ENCODE measurements at regions not wholly inside any gene's neighbourhood (a gene's known extent, or its start where the extent isn't known, plus 50 kb on each side); places are given as distances from the start of the nearest gene placed in this dataset.

- Histone ChIP-seq H3K4me3 (ENCODE audit: low read length) (no peak overlapping the region), H3K27me3 (ENCODE audit: control insufficient read depth, insufficient read depth, low read length) (no peaks in the 10 kb centered on the region), H3K4me1 (ENCODE audit: control insufficient read depth, low read depth, low read length) (no peaks in the 10 kb centered on the region), H3K36me3 (ENCODE audit: control insufficient read depth, low read depth, low read length) (no peaks in the 10 kb centered on the region), H3K27ac (ENCODE audit: low read length) (no peak overlapping the region), H3K9me3 (ENCODE audit: control insufficient read depth, low read depth, low read length) (no peaks in the 10 kb centered on the region), H3K9ac (ENCODE audit: low read length) (no peak overlapping the region)
These were observed 729.8 kb downstream of the FAM181B start for GRCh38 chr11:82003671-82004515.

GRCh38 chr11:82003024-82003423, 730.6 kb downstream of the FAM181B start:
- Histone ChIP-seq H3K27me3 (ENCODE audit: control insufficient read depth, insufficient read depth, low read length) (no peaks in the 10 kb centered on the region), H3K9ac (ENCODE audit: low read length) (no peak overlapping the region), H3K27ac (ENCODE audit: low read length) (no peak overlapping the region), H3K36me3 (ENCODE audit: control insufficient read depth, low read depth, low read length) (no peaks in the 10 kb centered on the region), H3K9me3 (ENCODE audit: control insufficient read depth, low read depth, low read length) (no peaks in the 10 kb centered on the region), H3K4me3 (ENCODE audit: low read length) (no peak overlapping the region), H3K4me1 (ENCODE audit: control insufficient read depth, low read depth, low read length) (no peaks in the 10 kb centered on the region)

- no peaks in the 10 kb centered on the region for H3K4me1 ChIP-seq (ENCODE audit: control insufficient read depth, low read depth, low read length)
These were observed 737.8 kb downstream of the FAM181B start for GRCh38 chr11:81995889-81996288.

GRCh38 chr11:81993755-81994154, 739.9 kb downstream of the FAM181B start:
- Histone ChIP-seq H3K4me3 (ENCODE audit: low read length) (no peak overlapping the region), H3K4me1 (ENCODE audit: control insufficient read depth, low read depth, low read length) (no peaks in the 10 kb centered on the region), H3K9ac (ENCODE audit: low read length) (no peak overlapping the region), H3K9me3 (ENCODE audit: control insufficient read depth, low read depth, low read length) (no peaks in the 10 kb centered on the region), H3K27ac (ENCODE audit: low read length) (no peak overlapping the region), H3K36me3 (ENCODE audit: control insufficient read depth, low read depth, low read length) (no peaks in the 10 kb centered on the region), H3K27me3 (ENCODE audit: control insufficient read depth, insufficient read depth, low read length) (no peaks in the 10 kb centered on the region)

More at GRCh38 chr11:81995889-81996288, 737.8 kb downstream of the FAM181B start:
- no peaks in the 10 kb centered on the region for H3K27me3 ChIP-seq (ENCODE audit: control insufficient read depth, insufficient read depth, low read length)
- no peak overlapping the region for H3K27ac ChIP-seq (ENCODE audit: low read length)
- no peaks in the 10 kb centered on the region for H3K36me3 ChIP-seq (ENCODE audit: control insufficient read depth, low read depth, low read length)
- H3K9ac ChIP-seq (ENCODE audit: low read length) = no peak overlapping the region
- no peak overlapping the region for H3K4me3 ChIP-seq (ENCODE audit: low read length)
- no peaks in the 10 kb centered on the region for H3K9me3 ChIP-seq (ENCODE audit: control insufficient read depth, low read depth, low read length)

DNA sequence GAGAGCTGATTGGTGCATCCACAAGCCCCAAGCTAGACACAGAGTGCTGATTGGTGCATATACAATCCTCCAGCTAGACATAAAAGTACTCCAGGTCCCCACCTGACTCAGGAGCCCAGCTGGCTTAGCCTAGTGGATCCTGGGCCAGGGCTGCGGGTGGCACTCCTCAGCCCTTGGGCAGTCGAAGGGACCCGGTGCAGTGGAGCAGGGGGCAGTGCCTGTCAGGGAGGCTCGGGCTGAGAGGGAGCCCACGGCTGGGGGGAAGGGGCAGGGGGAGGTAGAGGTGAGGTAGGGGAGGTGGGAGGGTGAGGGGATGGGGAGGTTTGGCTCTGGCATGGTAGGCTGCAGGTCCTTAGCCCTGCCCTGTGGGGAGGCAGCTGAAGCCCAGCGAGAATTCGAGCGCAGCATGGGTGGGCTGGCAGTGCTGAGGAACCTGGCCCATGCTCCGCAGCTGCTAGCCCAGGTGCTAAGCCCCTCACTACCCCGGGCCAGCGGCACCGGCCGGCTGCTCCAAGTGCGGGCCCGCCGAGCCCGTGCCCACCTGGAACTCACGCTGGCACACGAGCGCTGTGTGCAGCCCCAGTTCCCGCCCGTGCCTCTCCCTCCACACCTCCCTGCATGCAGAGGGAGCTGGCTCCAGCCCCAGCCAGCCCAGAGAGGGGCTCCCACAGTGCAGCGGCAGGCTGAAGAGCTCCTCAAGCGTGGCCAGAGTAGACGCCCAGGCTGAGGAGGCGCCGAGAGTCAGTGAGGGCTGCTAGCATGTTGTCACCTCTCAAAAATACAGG, 742.8 kb downstream of the FAM181B start:
- Histone ChIP-seq H3K9ac (ENCODE audit: low read length) (no peak overlapping the region), H3K27ac (ENCODE audit: low read length) (no peak overlapping the region), H3K36me3 (ENCODE audit: control insufficient read depth, low read depth, low read length) (no peaks in the 10 kb centered on the region), H3K4me1 (ENCODE audit: control insufficient read depth, low read depth, low read length) (no peaks in the 10 kb centered on the region), H3K9me3 (ENCODE audit: control insufficient read depth, low read depth, low read length) (peaks cover 5% of the 10 kb centered on the region), H3K27me3 (ENCODE audit: control insufficient read depth, insufficient read depth, low read length) (no peaks in the 10 kb centered on the region), H3K4me3 (ENCODE audit: low read length) (no peak overlapping the region)

DNA sequence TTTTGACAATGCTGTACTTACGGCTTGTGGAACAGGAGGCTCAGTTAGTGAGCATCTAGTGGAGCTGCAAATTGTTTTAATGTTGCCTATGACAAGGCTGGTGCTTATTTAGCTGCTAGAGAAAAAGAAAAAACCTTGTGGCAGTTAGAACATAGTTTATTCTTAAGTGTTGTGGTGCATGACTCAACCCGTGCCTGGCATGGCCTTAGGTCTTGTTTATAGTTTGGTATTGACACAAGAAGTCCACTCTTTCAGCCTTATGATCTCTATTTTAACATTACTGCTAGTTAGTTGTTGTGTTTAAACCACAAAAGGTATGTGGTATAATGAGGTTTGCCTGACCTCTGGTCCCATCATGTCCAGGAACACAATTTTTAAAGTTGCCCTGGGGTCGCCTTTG, 744.6 kb downstream of the FAM181B start:
- no peaks in the 10 kb centered on the region for H3K36me3 ChIP-seq (ENCODE audit: control insufficient read depth, low read depth, low read length)
- H3K27ac ChIP-seq (ENCODE audit: low read length) = no peak overlapping the region
- H3K4me3 ChIP-seq (ENCODE audit: low read length) = no peak overlapping the region
- no peaks in the 10 kb centered on the region for H3K4me1 ChIP-seq (ENCODE audit: control insufficient read depth, low read depth, low read length)
- peaks cover 5% of the 10 kb centered on the region for H3K9me3 ChIP-seq (ENCODE audit: control insufficient read depth, low read depth, low read length)
- H3K9ac ChIP-seq (ENCODE audit: low read length) = no peak overlapping the region
- no peaks in the 10 kb centered on the region for H3K27me3 ChIP-seq (ENCODE audit: control insufficient read depth, insufficient read depth, low read length)

DNA sequence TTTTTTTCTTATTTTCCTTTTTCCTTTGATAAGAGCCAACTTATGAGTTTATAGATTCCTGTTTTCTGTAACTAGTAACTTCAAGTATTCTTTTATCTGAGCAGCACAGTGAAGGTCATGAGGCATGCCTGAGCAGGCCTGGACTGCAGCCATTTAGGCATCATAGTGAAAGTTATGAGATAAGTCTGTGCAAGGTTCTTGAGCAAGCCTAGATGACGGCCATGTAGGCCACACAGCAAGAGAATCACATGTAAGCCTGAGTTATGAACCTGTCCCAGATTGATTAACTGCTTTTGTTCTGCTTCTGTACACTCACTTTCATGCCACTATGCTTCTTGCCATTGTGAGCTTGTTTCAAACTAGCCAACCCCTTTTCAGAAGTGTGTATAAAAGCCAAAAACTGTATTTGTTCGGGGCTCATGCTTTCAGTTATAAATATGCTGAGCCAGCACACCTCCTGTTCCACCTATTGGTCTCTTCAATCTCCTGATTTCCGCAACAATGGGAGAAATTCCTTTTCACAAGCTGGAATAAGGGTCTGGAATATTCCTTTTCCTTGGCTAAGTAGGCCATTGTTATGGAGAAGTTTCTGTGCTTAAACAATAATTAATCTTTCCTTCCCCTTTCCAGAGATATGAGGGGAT, 745.7 kb downstream of the FAM181B start:
- no peaks in the 10 kb centered on the region for H3K27me3 ChIP-seq (ENCODE audit: control insufficient read depth, insufficient read depth, low read length)
- no peak overlapping the region for H3K27ac ChIP-seq (ENCODE audit: low read length)
- H3K9ac ChIP-seq (ENCODE audit: low read length) = no peak overlapping the region
- no peak overlapping the region for H3K4me3 ChIP-seq (ENCODE audit: low read length)
- peaks cover 5% of the 10 kb centered on the region for H3K9me3 ChIP-seq (ENCODE audit: control insufficient read depth, low read depth, low read length)
- no peaks in the 10 kb centered on the region for H3K4me1 ChIP-seq (ENCODE audit: control insufficient read depth, low read depth, low read length)
- no peaks in the 10 kb centered on the region for H3K36me3 ChIP-seq (ENCODE audit: control insufficient read depth, low read depth, low read length)

GRCh38 chr11:81986556-81987161, 747.0 kb downstream of the FAM181B start:
- Histone ChIP-seq H3K4me3 (ENCODE audit: low read length) (no peak overlapping the region), H3K36me3 (ENCODE audit: control insufficient read depth, low read depth, low read length) (no peaks in the 10 kb centered on the region), H3K4me1 (ENCODE audit: control insufficient read depth, low read depth, low read length) (no peaks in the 10 kb centered on the region), H3K9ac (ENCODE audit: low read length) (no peak overlapping the region), H3K9me3 (ENCODE audit: control insufficient read depth, low read depth, low read length) (peaks cover 5% of the 10 kb centered on the region), H3K27ac (ENCODE audit: low read length) (no peak overlapping the region), H3K27me3 (ENCODE audit: control insufficient read depth, insufficient read depth, low read length) (no peaks in the 10 kb centered on the region)

DNA sequence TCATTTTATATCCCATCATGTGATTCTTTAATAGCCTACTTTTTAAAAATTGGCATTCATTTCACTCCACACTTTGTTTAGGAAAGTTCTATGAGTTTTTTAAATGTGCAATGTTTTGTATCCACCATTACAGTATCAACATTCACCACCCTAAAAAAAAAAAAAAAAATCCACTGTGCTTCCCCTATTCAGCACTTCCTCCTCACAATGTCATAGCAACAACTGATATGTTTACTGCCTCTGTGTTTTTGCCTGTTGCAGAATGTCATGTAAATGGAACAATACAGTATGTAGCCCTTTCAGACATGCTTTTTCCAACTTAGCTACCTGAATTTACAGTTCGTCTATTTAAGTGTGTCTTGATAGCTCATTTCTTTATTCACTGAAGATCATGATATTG, 754.2 kb downstream of the FAM181B start:
- Histone ChIP-seq H3K36me3 (ENCODE audit: control insufficient read depth, low read depth, low read length) (no peaks in the 10 kb centered on the region), H3K4me3 (ENCODE audit: low read length) (no peak overlapping the region), H3K9me3 (ENCODE audit: control insufficient read depth, low read depth, low read length) (no peaks in the 10 kb centered on the region), H3K27me3 (ENCODE audit: control insufficient read depth, insufficient read depth, low read length) (no peaks in the 10 kb centered on the region), H3K9ac (ENCODE audit: low read length) (no peak overlapping the region), H3K4me1 (ENCODE audit: control insufficient read depth, low read depth, low read length) (no peaks in the 10 kb centered on the region), H3K27ac (ENCODE audit: low read length) (no peak overlapping the region)

DNA sequence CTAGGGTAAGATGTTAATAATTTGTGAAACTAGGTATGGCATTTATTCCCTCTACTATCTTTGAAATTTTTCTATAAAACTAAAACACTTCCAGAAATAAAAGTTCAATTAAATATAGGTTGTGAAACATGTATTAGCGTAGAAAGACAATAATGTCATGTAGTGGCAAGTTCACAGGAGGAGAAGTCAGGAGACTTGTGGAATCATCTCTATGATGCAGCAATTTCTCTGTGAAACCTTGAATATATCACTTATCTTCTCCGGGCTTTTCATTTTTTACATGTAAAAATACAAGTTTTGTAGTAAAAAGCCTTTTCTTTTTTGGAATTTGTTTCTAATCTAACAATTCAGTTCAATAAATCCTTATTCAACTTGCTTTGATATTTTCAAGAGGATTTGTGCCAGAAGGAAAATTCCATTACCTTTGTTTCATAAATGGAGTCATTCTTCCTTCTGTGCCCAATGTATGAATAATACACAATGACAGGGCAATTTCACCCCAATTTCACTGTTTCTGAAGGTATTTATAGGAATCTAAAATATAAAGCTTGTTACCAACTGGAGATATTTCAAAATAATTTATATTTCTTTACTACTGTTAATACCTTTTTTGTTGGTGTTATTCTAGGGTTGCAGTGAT, 758.3 kb downstream of the FAM181B start:
- Histone ChIP-seq H3K36me3 (ENCODE audit: control insufficient read depth, low read depth, low read length) (no peaks in the 10 kb centered on the region), H3K9me3 (ENCODE audit: control insufficient read depth, low read depth, low read length) (no peaks in the 10 kb centered on the region), H3K27me3 (ENCODE audit: control insufficient read depth, insufficient read depth, low read length) (no peaks in the 10 kb centered on the region), H3K27ac (ENCODE audit: low read length) (no peak overlapping the region), H3K4me1 (ENCODE audit: control insufficient read depth, low read depth, low read length) (no peaks in the 10 kb centered on the region), H3K4me3 (ENCODE audit: low read length) (no peak overlapping the region), H3K9ac (ENCODE audit: low read length) (no peak overlapping the region)

GRCh38 chr11:81970886-81971285, 762.8 kb downstream of the FAM181B start:
- Histone ChIP-seq H3K27me3 (ENCODE audit: control insufficient read depth, insufficient read depth, low read length) (no peaks in the 10 kb centered on the region), H3K9ac (ENCODE audit: low read length) (no peak overlapping the region), H3K27ac (ENCODE audit: low read length) (no peak overlapping the region), H3K4me1 (ENCODE audit: control insufficient read depth, low read depth, low read length) (no peaks in the 10 kb centered on the region), H3K4me3 (ENCODE audit: low read length) (no peak overlapping the region), H3K9me3 (ENCODE audit: control insufficient read depth, low read depth, low read length) (no peaks in the 10 kb centered on the region), H3K36me3 (ENCODE audit: control insufficient read depth, low read depth, low read length) (no peaks in the 10 kb centered on the region)
